Left ventricle myocardium inferior (tissue), 1 donor: ENCODE measurements at regions not wholly inside any gene's neighbourhood (a gene's known extent, or its start where the extent isn't known, plus 50 kb on each side); places are given as distances from the start of the nearest gene placed in this dataset.

Experiments used
- DNase-seq: peaks from one replicate; pipeline ENCODE4 v3.0.0-alpha.2; 2020
- H3K27ac ChIP-seq: fragments of 200-600 bp; replicated peaks from 2 replicates; pipeline ENCODE4 v1.8.0; 2021
- H3K27me3 ChIP-seq: fragments of 200-600 bp; 2 replicates; pipeline ENCODE4 v1.8.0; 2021; ENCODE audit warnings: low read depth
- H3K36me3 ChIP-seq: fragments of 200-600 bp; 2 replicates; pipeline ENCODE4 v1.8.0; 2021
- H3K4me1 ChIP-seq: fragments of 200-600 bp; 2 replicates; pipeline ENCODE4 v1.8.0; 2021
- H3K4me3 ChIP-seq: fragments of 200-600 bp; 2 replicates; pipeline ENCODE4 v1.8.0; 2021; ENCODE audit warnings: mild to moderate bottlenecking, moderate library complexity
- H3K9me3 ChIP-seq: fragments of 200-600 bp; replicated peaks from 2 replicates; pipeline ENCODE4 v1.8.0; 2021
- intact Hi-C: fragments of 100-400 bp; cut with micrococcal nuclease; formaldehyde crosslinking; loops from one replicate; pipeline ENCODE4 v1.11.0; 2022
- TF ChIP-seq, protein P1 (sequence below): fragments of 200-600 bp; IDR thresholded peaks from 2 replicates; pipeline ENCODE4 v1.8.0; 2021; ENCODE audit warnings: antibody characterized with exemption, mild to moderate bottlenecking, borderline replicate concordance
- donor health status: DM: no; HTN: yes; CAD: no; lungs with severe emphysema.

DNA sequence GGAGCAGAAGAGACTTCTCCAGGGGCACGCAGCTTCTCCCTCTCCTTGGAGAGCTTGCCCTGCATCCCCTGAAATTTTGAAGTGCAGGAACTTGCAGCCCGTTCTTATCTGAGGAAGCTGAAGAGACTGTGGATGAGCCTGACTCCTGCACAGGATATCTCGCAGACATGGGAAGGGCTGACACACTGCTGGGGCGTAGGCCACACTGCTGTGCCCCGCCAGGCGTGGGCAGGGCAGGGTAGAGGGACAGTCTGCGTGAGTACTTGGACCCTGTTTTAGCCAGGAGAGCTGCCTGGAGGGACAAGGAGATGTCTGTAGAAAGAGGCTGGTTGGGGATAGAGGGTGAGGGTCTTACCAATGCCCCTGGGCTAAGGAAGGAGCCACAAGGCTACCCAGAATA is 353.7 kb upstream of the NBEA start:
- DNase-seq: no peak
- intact Hi-C loops: no loop called here
- Histone ChIP-seq H3K9me3 (no peaks in the 10 kb centered on the region), H3K4me1 (peaks cover 15% of the 10 kb centered on the region), H3K36me3 (no peaks in the 10 kb centered on the region), H3K27ac (no peak overlapping the region), H3K4me3 (no peak overlapping the region), H3K27me3 (no peaks in the 10 kb centered on the region)
- TF ChIP-seq, protein P1, sequence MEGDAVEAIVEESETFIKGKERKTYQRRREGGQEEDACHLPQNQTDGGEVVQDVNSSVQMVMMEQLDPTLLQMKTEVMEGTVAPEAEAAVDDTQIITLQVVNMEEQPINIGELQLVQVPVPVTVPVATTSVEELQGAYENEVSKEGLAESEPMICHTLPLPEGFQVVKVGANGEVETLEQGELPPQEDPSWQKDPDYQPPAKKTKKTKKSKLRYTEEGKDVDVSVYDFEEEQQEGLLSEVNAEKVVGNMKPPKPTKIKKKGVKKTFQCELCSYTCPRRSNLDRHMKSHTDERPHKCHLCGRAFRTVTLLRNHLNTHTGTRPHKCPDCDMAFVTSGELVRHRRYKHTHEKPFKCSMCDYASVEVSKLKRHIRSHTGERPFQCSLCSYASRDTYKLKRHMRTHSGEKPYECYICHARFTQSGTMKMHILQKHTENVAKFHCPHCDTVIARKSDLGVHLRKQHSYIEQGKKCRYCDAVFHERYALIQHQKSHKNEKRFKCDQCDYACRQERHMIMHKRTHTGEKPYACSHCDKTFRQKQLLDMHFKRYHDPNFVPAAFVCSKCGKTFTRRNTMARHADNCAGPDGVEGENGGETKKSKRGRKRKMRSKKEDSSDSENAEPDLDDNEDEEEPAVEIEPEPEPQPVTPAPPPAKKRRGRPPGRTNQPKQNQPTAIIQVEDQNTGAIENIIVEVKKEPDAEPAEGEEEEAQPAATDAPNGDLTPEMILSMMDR: no peak

DNA sequence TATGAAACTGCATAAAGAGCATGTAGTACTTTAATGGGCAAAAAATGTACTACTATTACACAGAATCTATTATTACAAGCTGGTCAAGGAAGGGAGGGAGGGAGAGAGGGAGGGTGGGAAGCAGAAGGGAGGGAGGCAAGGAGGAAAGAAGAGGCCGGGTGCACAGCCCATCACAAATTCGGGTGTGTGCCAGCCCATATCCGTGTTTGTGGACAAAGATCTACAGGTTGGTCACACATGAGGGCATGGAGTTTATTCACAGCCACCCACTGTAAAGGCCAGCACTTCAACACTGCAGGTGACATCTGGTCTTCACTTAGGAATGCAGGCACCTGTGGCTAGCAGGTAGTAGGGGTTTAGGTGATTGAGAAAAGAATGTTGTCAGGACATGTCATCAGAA is 352.5 kb upstream of the NBEA start:
- peaks cover 15% of the 10 kb centered on the region for H3K4me1 ChIP-seq
- H3K4me3 ChIP-seq: no peak overlapping the region
- no peaks in the 10 kb centered on the region for H3K9me3 ChIP-seq
- H3K36me3 ChIP-seq: no peaks in the 10 kb centered on the region
- no peaks in the 10 kb centered on the region for H3K27me3 ChIP-seq
- DNase-seq: no peak
- TF ChIP-seq, protein P1: no peak
- no peak overlapping the region for H3K27ac ChIP-seq
- intact Hi-C loops: no loop called here

DNA sequence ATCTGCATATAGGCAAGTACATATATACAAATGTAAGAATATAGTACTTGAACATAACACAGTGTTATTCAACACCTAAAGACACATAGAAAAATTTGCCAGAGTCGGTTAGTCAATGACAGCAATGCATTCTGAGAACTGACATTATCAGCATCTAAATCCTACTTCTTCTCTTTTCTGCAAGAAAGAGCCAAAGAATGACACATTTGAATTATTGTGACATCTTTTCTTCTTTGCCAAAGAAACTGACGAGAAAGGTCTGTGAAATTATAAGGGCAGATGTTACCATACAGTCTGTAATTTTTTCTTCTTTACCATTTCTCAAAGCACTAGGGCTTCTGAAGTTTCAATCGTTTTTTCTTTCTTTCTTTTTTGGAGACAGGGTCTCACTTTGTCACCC is 350.9 kb upstream of the NBEA start:
- H3K4me3 ChIP-seq: no peak overlapping the region
- intact Hi-C loops: no loop called here

DNA sequence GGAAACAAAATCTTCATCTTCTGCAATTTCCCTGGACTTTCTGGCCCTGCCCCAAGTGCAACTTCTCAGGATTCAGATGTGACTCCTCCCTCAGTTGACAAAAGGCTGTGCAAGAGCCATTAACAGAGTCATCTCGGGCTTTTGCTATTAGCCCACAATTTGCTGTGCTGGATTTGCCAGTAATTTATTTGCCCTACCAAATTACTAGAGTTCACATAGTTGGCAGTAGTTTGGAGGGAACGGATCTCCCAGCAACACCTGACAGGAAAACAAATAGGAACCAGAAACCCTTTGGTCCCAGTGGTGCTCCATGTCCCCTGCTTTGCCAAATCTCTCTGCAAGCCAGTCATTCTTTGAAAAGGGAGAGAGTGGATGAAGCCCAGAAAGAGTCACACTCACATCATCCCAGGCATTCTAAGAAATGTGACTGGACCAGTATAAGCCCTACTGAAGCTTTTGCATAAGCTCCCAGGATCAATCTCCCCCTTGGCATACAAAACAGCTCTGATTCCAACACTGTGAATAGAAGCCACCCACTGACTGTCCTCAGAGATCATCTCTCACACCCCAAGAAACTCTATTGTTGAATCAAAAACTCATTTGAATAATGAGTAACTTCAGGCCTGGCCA is 350.1 kb upstream of the NBEA start:
- no peak overlapping the region for H3K4me3 ChIP-seq
- H3K36me3 ChIP-seq: no peaks in the 10 kb centered on the region
- intact Hi-C loops: no loop called here
- H3K27me3 ChIP-seq: no peaks in the 10 kb centered on the region
- peaks cover 15% of the 10 kb centered on the region for H3K4me1 ChIP-seq
- peak; percentile 49 for DNase-seq
- H3K27ac ChIP-seq: peak overlapping the region; percentile 66
- TF ChIP-seq, protein P1: no peak
- no peaks in the 10 kb centered on the region for H3K9me3 ChIP-seq

More for the DNA sequence above, 350.9 kb upstream of the NBEA start:
- H3K36me3 ChIP-seq: no peaks in the 10 kb centered on the region
- H3K9me3 ChIP-seq: no peaks in the 10 kb centered on the region
- H3K27me3 ChIP-seq: no peaks in the 10 kb centered on the region
- TF ChIP-seq, protein P1: no peak
- DNase-seq: no peak
- H3K27ac ChIP-seq: peak overlapping the region; percentile 66
- peaks cover 15% of the 10 kb centered on the region for H3K4me1 ChIP-seq

DNA sequence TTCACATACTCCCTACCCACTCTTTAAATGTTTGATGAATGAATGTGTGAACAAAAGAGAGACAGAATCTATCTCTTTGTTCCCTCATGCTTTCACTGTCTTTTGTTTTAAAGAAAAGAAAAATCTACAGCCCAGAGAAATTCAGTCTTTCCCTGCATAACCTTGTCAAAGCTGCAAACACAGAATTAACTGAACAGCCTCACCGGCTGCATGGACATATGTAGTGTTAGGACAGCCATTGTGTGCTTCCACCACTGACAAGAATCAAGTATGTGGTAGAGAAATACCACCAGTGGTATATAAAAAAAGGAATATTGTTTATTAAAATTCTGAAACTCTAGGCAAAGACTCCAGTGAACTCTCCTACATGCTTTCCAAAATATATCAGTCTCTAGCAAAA is 348.4 kb upstream of the NBEA start:
- H3K9me3 ChIP-seq: no peaks in the 10 kb centered on the region
- DNase-seq: no peak
- no peak overlapping the region for H3K4me3 ChIP-seq
- H3K4me1 ChIP-seq: peaks cover 15% of the 10 kb centered on the region
- H3K36me3 ChIP-seq: no peaks in the 10 kb centered on the region
- no peaks in the 10 kb centered on the region for H3K27me3 ChIP-seq
- TF ChIP-seq, protein P1: no peak
- intact Hi-C loops: no loop called here
- H3K27ac ChIP-seq: no peak overlapping the region
